Frontal cortex (tissue), 3 donors: ENCODE measurements at regions not wholly inside any gene's neighbourhood (a gene's known extent, or its start where the extent isn't known, plus 50 kb on each side); places are given as distances from the start of the nearest gene placed in this dataset.
"Not testable (repeated sequence)": the region's sequence is repeated elsewhere in the genome, so short reads cannot be mapped to it uniquely, and the experiment has no call there.

Experiments used
- DNase-seq, 2 donors: peaks; one replicate each; pipeline ENCODE4 v3.0.0; 2012; ENCODE audit warnings: low spot score in 2 of 2
- FAIRE-seq: peaks from 2 replicates; lab custom pipeline; 2012; peaks lifted over from hg19 to GRCh38; lab: Jason Lieb, UNC
- donor health status: control.
- donor health status: control.
- donor health status: control.

- FAIRE-seq (no peak), DNase-seq (no peak)
Measured at GRCh38 chr4:29867412-29867811, 852.8 kb upstream of the PCDH7 start.

- FAIRE-seq (no peak), DNase-seq (no peak)
Measured at GRCh38 chr4:29900336-29900735, 819.8 kb upstream of the PCDH7 start.

DNA sequence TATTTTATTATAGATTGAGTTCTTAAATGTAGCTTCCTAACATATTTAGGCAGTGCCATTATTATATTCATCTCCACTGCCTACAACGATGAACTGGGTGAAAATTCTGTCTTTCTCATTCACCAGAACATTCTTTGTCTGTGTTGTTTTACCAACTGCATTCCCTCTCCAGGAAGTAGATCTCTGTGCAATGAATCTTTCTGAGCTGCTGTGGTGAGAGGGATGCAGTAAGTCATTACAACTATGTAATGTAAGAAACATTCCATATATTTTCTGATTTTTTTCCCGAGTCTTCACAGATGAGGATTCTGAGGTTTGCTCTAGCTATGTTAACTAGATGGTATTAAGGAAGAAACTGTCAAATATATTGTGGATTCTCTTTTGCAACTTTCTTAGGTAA, 811.9 kb upstream of the PCDH7 start:
- FAIRE-seq (no peak), DNase-seq (no peak)

GRCh38 chr4:29927895-29928294, 792.3 kb upstream of the PCDH7 start:
- FAIRE-seq = no peak
- DNase-seq = no peak

DNA sequence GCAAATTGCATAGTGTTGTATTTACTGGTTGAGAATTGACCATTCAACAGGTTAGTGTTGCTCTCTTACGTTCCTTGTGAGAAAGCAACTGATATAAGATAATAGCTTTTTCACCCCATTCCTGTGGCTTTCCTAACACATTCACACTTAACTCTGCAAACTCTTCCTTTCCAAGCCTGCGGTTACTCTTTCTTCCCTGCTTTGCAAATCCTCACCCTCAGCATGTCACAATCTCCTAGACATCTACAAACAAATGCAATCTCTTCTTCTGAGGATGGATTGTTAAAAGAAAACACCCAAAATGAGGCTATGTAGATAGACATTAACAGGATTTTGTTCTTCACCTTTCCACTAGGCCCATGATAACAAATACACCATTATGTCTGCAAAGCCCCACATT, 771.7 kb upstream of the PCDH7 start:
- DNase-seq (no peak), FAIRE-seq (no peak)

DNA sequence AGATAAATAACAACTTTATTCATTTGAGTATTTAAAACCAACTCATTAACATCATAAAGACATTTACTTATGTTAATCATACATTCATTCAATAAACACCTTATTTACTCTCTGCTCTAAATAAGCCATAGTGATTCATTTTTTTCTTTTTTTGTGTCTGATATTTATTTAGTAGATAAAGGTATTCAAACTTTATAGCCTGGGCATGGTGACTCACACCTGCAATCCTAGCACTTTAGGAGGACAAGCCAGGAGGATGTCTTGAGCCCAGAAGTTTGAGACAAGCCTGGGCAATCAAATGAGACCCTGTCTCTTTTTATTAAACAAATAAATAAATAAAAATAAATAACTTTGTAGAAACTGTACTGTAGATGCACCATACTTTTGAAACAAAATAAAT, 771.3 kb upstream of the PCDH7 start:
- DNase-seq = no peak
- no peak for FAIRE-seq

DNA sequence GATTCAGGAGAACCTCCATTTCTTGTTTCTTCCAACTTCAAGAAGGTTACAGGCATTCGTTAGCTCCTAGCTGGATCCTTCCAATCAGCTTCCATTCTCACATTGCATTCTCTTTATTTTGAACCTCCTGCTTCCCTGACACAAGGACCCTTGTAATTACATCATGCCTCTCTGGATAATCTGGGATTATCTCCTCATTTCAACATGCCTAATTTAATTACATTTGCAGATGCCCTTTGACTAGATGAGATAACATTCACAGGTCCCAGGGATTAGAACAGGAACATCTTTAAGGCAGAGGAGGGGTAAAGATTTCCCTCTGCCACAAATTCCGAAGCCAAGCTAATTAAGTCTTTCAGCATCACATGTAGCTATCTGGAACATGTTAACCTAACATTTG, 753.8 kb upstream of the PCDH7 start:
- no peak for FAIRE-seq

DNA sequence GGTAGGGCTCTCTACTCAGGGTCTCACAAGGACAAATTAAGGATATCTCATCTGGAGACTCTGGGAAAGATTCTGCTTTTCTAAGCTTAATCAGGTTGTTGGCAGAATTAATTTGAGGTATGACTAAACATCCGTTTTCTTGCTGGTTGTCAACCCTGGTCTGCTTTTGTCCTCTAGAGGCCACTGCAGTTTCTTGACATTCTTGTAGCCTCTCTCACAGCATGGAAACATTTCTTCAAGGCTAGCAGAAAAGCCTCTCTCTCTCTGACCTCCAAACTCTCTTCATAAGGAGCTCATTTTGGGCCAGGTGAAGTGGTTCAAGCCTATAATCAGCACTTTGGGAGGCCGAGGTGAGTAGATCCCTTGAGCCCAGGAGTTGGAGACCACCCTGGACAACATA, 749.5 kb upstream of the PCDH7 start:
- DNase-seq (no peak), FAIRE-seq (no peak)

More for the DNA sequence above, 753.8 kb upstream of the PCDH7 start:
- no peak for DNase-seq

GRCh38 chr4:29972121-29972520, 748.0 kb upstream of the PCDH7 start:
- DNase-seq (no peak), FAIRE-seq (no peak)

DNA sequence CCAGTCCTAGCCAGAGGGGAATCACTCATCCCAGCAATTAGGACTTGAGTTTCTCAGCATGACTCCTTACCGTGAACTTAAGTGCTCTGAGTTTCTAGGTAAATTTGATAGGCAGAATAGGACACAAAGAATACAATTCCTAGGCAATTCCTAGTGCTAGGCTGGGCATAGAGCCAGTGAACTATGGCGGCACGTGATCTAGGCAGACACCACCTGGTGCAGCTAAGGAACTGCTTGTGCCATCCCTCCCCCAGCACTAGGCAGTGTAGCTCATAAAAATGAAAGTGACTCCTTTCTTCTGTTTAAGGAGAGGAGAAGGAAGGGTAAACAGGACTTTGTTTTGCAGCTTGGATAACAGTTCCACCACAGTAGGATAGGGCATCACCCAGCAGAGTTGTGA, 736.3 kb upstream of the PCDH7 start:
- FAIRE-seq = no peak
- DNase-seq = no peak

DNA sequence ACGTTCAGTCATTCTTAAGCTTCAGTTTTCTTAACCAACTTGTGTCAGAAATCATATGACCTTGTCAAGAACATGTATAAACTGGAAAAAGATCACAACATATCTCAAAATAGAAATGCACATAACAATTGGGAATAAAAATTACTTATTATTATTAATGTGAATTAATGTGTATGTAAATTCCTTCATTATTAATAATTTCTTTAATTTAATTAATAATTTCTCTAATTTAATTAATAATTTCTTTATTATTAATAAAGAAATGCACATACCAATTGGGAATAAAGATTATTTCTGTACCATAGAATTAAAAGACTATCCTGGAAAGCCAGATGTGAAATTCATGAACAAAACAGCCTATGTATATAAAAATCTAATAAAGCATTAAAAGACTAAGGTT, 718.5 kb upstream of the PCDH7 start:
- peak; percentile 74 for FAIRE-seq
- DNase-seq = no peak

DNA sequence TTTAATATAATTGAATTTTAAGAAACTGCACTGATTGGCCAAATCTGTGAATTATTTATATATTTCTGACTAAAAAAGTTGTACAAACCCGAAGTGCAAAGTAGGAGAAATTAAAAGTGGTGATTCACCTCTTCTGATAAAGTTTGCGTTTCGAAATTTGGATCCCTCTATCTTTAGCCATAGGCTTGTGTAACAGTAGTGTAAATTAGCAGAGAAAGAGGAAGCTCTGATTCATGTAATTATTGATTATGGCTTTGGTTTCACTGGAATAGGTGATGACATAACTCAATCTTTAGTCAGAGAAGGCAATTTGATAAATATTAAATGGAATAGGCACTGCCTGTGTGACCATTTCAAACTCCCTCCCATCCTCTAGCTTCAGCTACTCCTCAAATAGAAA, 717.8 kb upstream of the PCDH7 start:
- FAIRE-seq = no peak
- DNase-seq = no peak

GRCh38 chr4:30005995-30006394, 714.2 kb upstream of the PCDH7 start:
- DNase-seq (no peak), FAIRE-seq (no peak)

DNA sequence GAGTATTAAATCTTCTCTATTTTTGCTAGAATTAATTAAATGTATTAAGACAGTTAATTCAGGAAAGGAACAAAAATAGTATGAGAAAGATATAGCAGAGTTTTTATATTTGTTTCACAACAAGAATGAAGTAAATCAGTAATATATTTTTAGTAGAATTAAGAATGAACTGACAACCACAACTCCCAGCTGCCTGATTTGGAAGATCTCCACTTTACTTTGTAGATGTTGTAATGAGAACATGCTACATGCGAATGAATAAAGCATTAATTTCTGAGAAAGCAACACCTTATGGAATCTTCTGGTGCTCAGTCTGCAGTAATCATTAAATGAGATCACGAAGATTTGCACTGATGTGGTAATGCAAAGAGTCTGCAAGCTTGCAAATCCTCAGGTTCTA, 695.6 kb upstream of the PCDH7 start:
- DNase-seq (no peak), FAIRE-seq (no peak)

- FAIRE-seq (no peak), DNase-seq (no peak)
Measured at GRCh38 chr4:30028826-30029225, 691.3 kb upstream of the PCDH7 start.

GRCh38 chr4:30056016-30056766, 664.0 kb upstream of the PCDH7 start:
- FAIRE-seq (no peak), DNase-seq (no peak)

GRCh38 chr4:30068234-30068633, 651.9 kb upstream of the PCDH7 start:
- FAIRE-seq = no peak
- no peak for DNase-seq

GRCh38 chr4:30073011-30073710, 647.0 kb upstream of the PCDH7 start:
- DNase-seq (no peak), FAIRE-seq (no peak)

DNA sequence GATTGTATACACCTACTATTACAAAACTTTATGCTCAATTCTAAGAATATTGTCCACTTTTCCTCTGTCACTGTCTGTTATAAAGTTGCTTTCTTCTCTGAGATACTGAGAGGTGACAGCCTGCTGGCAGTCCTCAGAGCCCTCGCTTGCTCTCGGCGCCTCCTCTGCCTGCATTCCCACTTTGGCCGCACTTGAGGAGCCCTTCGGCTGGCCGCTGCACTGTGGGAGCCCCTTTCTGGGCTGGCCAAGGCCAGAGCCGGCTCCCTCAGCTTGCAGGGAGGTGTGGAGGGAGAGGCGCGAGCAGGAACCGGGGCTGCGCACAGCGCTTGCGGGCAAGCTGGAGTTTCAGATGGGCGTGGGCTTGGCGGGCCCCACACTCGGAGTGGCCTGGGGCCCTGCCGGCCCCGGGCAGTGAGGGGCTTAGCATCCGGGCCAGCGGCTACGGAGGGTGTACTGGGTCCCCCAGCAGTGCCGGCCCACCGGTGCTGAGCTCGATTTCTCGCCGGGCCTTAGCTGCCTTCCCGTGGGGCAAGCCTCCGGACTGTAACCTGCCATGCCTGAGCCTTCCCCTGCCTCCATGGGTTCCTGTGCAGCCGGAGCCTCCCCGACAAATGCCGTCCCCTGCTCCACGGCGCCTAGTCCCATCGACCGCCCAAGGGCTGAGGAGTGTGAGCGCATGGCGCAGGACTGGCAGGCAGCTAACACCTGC, 627.6 kb upstream of the PCDH7 start:
- not testable (repeated sequence) for FAIRE-seq, DNase-seq

GRCh38 chr4:30094887-30095286, 625.3 kb upstream of the PCDH7 start:
- DNase-seq (no peak), FAIRE-seq (no peak)

DNA sequence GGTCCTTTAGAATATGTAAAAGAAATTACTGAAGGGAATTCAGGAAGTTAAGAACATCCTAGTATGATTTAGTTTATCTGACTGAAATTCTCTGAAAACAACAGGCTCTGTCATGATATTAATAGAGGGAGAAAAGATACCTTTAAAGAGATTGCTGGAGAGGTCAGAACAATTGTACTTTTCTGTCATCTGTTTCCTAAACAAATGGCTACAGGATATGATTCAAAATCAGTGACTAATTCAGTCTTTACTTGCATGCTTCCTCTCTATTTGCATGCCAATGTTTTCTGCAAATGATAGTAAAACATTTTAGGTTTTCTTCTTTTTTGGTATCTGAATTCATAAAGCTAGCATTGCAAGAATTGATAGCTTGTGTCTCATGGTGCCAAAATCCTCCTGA, 616.7 kb upstream of the PCDH7 start:
- DNase-seq = no peak
- FAIRE-seq = no peak
